ENCODE measurements at regions not wholly inside any gene's neighbourhood (a gene's known extent, or its start where the extent isn't known, plus 50 kb on each side); places are given as distances from the start of the nearest gene placed in this dataset.
A peak's percentile ranks its signal among the peaks of the same experiment; 100 is the strongest.

DNA sequence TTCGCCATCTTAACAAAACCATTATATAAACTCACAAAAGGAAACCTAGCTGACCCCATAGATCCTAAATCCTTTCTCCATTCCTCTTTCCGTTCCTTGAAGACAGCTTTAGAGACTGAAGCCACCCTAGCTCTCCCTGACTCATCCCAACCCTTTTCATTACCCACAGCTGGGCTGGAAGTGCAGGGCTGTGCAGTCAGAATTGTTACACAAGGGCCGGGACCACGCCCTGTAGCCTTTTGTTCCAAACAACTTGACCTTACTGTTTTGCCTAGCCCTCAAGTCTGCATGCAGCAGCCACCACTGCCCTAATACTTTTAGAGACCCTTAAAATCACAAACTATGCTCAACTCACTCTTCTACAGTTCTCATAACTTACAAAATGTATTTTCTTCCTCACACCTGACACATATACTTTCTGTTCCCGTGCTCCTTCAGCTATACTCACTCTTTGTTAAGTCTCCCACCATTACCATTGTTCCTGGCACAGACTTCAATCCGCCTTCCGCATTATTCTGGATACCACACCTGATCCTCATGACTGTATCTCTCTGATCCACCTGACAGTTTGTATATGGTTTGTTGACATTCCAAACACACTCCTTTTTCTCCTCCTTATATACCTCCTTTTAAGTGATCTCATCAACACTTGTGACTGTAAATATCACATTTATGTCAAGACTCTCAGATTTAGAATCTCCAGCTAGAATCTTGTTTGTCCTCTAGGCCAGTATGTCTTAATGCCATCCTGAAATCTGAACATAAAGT is 208.7 kb downstream of the KITLG start:
- DNase-seq = no peak

DNA sequence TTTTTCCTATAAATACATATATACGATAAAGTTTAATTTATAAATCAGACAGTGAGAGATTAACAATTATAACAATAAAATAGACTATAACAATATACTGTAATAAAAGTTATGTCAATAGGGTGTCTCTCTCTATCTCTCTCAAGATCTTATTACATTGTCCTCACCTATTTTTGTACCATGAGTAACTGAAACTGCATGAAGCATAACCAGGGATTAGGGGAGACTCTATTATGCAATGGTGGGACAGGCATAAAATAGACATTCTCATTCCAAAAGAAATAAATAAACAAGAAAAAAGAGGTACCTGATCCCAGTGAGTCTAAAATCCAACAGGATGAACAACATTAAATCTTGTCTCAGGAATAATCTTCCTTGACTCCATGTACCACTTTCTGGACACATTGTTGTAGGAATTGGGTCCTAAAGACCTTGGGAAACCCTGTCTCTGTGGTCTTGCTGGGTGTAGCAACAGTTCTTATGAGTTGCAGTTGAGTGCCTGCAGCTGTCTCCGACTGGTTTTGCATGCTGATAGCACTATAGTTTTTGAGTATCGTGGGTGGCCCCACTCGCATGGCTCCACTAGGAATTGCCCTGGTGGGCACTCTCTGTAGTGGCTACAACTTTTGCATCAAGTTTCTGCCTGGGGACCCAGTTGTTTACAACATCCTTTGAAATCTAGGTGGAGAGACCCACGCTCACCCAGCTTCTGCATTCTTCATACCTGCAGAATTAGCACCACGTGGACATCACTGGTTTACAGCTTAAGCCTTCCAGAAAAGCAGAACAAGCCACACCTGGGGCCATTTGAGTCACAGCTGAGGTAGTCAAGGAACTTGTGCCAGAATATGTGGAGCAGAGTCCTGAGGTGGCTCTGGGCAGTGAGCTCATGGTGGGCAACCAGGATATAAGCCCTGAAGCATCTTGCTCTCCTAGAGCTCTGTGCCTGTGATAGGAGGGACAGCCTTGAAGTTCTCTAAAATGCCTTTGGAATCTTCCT is 204.7 kb downstream of the KITLG start:
- DNase-seq = no peak

DNA sequence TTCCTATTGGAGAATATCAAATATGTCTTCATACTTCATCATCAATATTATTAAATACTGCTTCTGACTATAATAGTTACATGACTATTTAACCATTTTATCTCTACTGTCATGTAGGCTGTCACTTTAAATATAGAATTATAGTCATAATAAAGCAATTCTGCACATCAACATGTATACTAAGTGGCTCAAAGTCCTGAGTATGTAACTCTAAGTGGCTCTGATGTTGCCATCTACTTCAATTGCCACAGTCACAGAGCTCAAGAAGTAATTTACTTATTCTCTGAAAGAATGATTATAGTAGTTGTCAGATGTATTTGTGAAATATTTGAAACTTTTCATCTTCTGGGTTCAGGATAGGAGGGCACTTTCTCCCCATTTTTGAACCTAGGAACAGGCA is 202.3 kb downstream of the KITLG start:
- DNase-seq = no peak

DNA sequence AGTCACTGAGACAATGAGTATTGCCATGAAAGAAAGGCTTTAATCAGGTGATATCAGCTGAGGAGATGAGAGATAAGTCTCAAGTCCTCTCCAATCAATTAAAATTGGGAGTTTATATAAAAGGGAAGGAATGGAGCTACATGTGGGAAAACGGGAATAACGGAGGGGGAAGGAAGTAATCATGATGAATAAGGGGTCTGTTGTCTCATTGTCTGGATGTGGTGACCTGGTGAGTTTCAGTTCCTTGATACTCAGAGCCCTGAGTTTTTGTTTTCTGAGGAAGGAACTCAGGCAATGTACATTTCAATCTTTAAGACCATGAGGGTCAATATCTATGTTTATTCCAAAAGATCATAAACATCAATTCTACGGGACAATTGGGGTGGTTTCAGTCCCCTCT is 198.8 kb downstream of the KITLG start:
- DNase-seq = no peak

DNA sequence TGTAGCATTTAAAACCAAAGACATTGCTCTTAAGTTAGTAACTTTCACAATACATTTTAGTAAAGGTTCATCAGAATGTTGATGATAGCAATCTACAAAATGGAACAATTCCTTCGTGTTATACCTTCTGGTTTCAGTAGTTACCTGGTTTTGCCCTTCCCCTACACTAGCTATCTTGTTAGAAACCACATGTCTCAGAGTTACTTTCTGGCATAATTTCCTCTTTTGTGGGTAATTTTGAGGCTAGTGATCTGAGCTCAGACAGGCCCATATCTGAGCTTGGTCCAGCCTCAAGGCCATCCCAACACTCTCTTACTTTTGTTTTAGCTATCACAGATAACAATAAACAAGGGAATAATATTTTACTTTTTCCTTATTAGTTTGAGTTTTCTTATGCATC is 196.9 kb downstream of the KITLG start:
- DNase-seq = no peak

DNA sequence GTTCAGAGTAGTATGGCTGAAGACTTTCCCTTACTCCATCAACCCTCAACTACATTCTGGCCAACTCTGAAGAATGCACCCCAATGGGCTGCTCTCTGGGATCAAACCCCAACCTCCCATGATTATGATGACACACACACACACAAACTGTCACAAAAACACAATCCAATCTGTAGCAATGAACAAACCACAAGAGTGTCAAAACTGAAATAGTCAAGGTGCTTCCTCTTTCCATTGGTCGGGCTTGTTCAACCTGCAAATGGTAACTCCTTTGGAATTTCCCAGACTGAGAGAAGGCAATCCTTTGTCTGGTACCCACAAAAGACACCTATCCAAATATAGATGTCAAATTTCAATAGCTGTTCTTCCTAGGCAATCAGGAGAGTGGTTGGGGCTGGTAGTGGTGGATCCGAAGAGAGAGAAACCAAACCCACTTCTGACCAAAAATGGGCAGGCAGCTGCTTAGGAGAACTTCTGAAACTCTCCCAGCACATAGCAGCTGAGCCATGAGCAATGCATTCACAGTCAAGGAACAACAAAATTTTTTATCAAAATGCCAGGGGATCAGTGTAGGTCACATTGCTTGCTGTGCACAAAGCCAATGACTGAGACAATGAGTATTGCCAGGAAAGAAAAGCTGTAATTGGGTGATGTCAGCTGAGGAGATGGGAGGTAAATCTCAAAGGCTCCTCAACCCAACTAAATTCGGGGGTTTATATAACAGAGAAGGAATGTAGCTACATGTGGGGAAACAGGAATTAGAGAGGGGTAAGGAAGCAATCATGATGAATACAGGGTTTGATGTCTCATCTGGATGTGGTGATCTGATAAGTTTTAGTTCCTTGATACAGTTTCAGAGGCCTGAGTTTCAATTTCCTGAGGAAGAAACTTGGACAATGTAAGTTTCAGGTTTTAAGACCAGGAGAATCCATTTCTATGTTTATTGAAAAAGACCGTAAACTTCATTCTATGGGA is 191.4 kb downstream of the KITLG start:
- no peak for DNase-seq

DNA sequence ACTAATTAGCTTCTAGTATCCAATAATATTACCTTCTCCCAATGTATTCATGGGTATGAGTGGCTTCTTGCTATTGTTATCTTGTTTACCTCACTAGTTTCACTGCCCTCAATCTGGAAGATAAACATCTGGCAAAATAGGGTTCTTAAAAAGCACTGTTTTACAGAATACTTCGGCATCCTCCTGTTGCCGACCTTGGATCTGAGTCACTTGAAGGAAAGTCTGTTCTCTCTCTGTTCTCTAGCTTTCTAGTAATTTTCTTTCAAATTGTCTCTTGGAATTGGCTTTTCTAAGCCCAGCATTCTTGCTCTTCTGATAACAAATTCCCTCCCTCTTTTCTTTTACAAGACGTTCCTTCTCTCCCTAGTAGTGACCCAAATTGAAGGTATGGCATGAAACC is 189.5 kb downstream of the KITLG start:
- DNase-seq = no peak

DNA sequence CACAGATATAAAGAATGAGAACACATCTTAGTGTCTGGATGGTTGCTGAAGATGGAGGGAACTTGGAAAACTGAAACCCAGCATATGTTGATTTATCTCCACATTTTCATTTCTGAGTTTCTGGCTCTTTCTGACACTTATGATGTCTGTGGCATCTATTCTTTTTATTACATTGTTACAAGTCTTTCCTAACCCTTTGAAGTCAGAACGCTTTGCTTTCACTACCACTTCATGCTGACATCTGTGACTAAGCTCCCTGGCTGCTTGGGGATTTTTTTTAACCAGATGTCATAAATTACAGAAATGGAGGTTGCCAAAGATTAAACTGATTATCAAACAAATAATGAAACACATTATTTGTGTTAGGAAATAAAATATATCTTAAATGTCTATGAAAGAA is 188.7 kb downstream of the KITLG start:
- DNase-seq = peak in 1 of 5 donors; percentile 11

DNA sequence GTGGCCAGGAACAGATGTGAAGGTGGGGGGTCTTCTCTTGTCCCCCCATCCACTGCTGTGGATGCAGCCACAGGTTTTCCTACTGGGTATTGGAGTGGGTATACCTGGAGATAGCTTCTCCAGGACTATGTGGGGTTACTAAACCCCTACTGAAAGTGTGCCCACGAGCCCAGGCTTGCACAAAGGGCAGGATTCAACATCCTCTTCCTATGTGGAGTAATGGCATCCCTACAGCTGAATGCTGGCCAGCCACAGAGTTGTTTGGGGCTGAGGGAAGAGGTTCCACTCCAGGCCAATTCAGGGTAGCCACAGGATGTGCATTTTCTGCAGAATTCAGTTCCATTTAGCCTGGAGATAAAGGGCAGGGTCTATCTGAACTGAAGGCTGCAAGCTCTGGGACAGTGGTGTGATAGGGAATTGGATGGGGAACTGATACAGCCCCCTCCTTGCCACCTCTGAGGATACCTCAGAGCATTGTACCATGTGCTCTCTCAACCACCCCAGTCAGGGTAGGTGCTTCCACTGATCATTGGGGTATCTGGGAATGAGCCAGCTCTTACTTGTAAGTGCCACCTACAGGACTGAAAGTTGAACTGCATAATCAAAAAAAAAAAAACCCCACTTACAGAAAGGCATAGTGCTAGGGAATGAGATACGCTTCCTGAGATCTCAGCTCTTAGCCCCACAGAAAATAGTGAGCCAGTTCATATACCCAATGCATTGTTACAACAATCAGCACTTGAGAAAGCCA is 187.1 kb downstream of the KITLG start:
- DNase-seq = peak in 1 of 5 donors; percentile 22

DNA sequence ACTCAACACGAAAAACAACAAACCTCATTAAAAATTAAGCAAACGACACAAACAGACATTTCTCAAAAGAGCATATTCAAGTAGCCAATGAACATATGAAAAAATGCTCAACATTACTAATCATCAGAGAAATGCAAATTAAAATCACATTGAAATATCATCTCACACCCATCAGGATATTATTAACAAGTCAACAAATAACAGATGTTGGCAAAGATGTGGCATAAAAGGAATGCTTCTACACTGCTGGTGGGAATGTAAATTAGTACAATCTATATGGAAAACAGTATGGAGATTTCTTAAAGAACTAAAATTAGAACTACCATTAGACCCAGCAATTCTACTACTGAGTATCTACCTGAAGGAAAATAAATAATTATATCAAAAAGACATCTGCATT is 182.2 kb downstream of the KITLG start:
- no peak for DNase-seq

DNA sequence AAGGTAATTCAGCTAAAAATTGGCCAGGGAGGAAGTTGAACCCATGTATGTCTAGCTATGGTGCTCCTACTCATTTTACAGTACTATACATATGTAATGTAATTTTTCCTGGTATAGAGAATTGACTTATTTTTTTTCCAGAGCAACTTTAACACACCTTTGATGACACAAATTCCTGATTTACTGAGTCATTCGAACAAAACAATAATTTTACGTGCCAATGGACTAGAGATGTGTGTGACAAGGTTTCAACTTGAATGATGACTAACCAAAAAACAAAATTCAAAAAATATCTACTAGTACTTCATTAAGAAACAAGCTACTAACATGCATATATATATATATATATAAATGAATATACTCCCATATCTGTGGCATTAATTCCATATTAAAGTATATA is 180.5 kb downstream of the KITLG start:
- no peak for DNase-seq

DNA sequence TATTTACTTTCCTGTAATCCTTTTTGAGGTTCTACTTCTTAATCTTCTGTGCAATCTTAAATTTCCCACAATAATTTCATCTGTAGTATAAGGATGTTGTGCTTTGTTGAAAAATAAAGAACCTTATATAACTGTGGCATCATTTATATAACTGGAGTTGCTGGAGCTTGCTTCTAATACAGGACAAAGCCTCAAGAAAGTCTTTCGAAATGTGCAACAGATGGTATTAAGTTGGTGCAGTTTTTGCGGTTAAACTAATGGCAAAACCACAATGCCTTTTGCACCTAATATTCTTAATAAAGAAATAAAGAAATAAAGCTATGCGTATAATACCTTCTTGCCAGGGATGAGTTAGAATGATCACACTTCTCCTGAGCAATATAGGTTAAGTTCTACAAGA is 180.0 kb downstream of the KITLG start:
- no peak for DNase-seq

DNA sequence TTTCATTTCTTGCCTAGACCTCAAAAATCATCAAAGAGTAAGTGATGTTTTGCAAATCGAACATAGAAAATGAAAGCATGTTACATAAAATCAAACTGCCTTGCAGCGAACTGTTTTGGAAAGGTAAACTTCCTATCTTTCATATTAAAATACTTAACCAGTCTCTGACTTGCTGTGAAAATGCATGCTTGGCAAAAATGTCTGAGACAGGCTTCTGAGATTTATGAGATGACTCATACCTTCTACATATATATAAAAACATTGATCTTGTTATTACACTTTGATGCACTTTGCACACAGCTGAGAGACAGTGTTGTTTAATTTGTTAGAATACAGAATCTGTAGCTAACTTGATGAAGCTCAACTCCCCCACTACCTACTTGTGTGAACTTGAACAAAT is 179.1 kb downstream of the KITLG start:
- DNase-seq = peak in 1 of 5 donors; percentile 25

DNA sequence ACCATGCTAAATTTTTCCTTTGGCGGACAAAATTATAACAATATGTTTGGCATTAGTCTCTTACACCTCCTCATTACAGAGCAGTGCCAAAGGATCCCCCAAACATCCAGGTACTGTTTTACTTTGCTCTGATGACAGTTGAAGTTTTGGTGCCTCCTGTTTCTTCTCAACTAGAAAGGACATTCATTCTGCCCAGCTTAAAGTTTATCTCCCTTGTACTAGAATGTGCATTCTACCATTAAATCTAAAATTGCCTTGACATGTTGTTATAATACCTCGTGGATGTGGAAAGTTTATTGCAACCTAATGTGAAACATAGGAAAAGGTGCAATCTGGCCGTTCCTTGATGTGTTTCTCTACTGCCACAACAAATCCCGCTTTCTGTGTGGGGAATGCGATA is 173.4 kb downstream of the KITLG start:
- DNase-seq = no peak

DNA sequence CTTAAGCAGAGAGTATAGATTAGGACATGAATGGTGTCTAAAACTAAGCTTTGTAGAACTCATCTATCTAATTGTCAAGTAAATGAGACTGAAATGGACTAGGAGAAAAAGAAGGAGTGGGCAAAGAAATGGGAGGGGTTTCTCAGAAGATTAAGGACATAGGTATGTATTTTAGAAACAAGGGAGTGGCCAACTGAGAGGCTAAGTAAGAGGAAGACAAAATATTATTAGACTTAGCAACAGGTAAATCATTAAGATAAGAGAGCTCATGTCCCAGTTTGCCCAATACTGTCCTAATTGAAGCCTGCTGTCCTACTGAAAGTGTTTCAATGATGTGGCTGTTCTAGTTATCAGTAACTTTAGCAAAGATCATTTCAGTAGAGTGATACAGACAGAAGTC is 171.4 kb downstream of the KITLG start:
- DNase-seq = no peak

DNA sequence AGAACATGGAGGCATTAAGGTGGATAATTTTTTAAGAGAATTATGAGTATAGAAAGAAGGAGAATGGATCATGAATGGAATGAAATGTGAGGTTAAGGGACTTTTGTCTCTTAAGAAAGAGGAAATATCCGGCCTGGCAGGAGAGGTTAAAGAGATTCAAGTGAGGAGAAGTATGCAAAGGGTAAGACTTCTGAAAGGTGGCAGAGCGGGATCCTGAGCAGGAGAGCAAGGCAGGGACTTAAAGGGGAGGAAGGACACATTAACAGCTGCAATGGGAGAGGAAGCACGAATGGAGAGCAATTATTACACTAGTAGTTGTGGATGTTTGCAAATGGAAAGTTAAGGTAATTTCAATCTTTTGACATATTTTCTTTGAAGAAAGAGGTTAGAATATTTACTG is 171.0 kb downstream of the KITLG start:
- no peak for DNase-seq

DNA sequence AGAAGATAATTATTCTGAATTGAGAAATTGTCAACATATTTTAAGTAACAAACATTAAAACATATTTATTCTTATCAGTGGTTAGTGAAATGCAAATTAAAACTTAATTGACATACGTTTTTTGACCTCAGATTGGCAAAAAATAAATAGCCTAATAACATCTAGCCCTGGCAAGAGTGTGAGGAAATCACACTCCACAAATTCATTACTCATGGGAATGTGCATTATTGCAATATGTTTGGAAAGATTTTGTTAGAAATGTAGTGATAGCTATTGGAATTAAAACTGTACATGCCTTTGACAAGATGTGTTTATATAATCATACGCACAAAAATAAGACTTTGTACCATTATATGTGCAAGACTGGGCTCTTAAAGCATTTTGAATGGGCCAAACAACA is 168.6 kb downstream of the KITLG start:
- DNase-seq = no peak

DNA sequence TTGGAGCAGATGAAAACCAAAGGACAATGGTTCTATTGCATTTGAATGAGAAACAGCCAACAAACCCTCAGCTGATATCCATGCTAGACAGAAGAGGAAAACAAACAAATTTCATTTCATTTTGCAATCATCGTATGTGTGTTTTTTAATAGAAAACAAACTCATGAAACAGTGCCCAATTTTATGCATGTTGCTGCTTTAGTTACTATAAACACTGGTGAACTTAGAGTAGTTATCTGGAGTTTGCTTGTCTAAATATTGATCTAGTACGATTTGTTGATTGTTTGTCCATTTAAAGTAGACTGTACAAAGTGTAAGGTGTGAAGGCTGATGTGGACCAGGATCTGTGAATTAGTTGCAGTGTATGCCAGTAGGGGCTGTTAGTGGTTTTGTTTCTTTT is 166.6 kb downstream of the KITLG start:
- DNase-seq = no peak

DNA sequence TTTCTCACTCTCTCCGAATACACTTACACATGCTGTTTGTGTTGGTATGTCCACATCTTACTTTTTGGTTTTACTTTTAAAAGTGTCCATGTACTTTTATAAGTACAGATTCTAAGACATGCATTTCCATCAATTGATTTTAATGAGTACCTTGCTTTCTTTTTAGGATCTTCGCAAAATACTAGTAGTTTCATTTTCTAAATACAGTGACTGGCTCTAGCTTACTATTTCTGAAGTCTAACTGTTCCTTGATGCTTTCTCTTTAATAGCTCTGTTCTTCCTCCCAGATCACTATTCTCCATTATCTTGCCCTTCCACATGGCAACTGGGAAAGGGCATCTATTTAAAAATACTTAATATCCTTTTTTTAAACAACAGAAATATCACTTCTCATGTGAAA is 164.1 kb downstream of the KITLG start:
- DNase-seq = no peak

DNA sequence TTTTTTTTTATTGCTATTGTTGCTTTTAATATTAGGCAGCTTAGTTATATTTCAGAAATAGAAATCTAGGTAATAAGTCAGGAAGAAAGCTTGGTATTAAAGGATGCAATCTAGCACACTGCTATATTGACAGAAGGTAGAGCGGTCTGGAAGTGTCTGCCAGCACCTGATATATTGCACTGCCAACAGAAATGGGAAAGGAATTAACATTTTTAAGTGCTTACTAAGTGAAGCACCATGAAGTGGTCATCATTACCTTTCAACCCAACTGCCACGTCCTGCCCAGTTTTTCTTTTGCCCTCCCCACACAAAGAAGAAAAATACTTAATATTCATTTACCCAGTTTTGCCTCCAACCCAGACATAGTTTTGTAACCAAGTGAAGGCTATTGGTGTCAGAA is 163.5 kb downstream of the KITLG start:
- DNase-seq = no peak

DNA sequence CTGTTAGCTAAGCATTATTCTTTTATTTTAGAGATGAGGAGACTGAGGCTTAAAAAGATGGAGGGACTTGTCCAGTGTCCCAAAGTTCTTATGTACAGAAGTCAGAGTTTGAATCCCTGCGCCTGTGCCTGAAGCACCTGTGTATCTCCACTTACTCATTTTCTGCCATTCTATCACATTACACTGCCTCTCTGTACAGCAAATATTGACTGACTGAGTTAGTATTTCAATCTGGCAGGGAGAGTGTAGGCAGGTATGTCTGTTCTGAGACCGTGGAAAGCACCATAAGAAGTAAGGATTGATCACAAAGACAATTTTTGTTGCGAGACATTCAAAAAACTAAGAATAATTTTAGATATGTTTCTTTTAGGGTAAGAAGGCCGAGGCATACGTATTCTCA is 162.7 kb downstream of the KITLG start:
- no peak for DNase-seq
